ENCODE measurements at regions not wholly inside any gene's neighbourhood (a gene's known extent, or its start where the extent isn't known, plus 50 kb on each side); places are given as distances from the start of the nearest gene placed in this dataset.

DNA sequence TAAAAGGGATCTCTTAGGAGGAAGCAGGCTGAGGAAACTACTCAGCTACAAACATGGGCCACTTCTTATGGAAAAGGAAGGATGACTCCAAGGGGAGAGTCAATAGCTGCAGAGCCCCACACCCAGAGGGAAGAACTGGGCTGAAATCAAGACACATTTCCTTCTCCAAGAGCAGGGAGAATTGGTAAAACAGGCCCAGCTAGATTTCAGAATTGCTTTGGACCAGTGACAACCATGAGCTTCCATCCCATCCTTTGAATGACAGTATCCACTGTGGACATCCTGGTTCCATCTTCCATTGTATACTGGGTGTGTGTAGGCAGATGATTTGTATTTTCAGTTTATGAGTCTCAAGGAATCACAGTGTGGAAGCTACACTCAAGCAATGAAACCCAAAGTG, 267.5 kb downstream of the IRF8 start:
- TF ChIP-seq, protein P1, sequence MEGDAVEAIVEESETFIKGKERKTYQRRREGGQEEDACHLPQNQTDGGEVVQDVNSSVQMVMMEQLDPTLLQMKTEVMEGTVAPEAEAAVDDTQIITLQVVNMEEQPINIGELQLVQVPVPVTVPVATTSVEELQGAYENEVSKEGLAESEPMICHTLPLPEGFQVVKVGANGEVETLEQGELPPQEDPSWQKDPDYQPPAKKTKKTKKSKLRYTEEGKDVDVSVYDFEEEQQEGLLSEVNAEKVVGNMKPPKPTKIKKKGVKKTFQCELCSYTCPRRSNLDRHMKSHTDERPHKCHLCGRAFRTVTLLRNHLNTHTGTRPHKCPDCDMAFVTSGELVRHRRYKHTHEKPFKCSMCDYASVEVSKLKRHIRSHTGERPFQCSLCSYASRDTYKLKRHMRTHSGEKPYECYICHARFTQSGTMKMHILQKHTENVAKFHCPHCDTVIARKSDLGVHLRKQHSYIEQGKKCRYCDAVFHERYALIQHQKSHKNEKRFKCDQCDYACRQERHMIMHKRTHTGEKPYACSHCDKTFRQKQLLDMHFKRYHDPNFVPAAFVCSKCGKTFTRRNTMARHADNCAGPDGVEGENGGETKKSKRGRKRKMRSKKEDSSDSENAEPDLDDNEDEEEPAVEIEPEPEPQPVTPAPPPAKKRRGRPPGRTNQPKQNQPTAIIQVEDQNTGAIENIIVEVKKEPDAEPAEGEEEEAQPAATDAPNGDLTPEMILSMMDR (IDR thresholded peaks at IDR 0.05; ENCODE audit: extremely low read depth, missing control alignments): no peak

DNA sequence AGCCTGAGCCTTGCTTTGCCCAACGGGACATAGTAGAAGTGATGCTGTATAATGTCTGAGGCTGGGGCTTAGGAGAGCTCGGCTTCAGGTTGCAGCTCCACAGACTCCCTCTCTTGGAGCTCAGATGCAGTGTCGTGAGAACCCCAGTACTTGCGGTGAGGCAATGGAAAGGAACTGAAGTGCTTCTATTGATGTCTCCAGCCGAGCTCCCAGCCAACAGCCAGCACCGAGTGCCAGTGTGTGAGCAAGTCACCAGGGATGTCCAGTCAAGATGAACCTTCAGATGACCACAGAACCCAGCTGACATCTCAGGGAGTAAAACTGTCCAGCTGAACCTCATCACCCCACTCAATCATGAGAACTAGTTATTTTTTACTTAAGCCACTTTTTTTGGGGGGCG, 268.1 kb downstream of the IRF8 start:
- TF ChIP-seq, protein P1 (IDR thresholded peaks at IDR 0.05; ENCODE audit: extremely low read depth, missing control alignments): no peak
- no peak for DNase-seq (ENCODE audit: low spot score)

More for the DNA sequence above, 267.5 kb downstream of the IRF8 start:
- no peak for DNase-seq (ENCODE audit: low spot score)

GRCh38 chr16:86170720-86171119, 271.8 kb downstream of the IRF8 start:
- no peak for DNase-seq (ENCODE audit: low spot score)
- TF ChIP-seq, protein P1 (IDR thresholded peaks at IDR 0.05; ENCODE audit: extremely low read depth, missing control alignments): no peak

GRCh38 chr16:86171329-86171728, 272.4 kb downstream of the IRF8 start:
- no peak for DNase-seq (ENCODE audit: low spot score)
- TF ChIP-seq, protein P1 (IDR thresholded peaks at IDR 0.05; ENCODE audit: extremely low read depth, missing control alignments): no peak

DNA sequence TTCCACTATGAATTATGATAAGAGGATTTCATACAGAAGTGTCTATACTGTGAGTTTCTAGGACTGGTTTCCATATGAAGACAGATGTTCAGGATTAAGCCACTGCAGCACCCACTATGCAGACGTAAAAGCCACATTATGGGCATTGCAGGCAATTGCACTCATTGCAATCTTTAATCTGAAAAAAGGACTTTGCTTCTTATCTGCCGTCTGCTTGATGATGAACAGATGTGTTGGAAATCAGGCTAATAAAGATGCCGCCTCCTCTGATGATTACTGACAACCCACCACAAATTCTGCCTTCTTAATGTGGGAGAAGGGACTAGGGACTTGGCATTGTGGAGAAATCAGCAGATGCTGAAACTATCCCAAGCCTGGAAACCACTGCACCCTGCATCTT, 276.9 kb downstream of the IRF8 start:
- no peak for DNase-seq (ENCODE audit: low spot score)
- TF ChIP-seq, protein P1 (IDR thresholded peaks at IDR 0.05; ENCODE audit: extremely low read depth, missing control alignments): no peak

DNA sequence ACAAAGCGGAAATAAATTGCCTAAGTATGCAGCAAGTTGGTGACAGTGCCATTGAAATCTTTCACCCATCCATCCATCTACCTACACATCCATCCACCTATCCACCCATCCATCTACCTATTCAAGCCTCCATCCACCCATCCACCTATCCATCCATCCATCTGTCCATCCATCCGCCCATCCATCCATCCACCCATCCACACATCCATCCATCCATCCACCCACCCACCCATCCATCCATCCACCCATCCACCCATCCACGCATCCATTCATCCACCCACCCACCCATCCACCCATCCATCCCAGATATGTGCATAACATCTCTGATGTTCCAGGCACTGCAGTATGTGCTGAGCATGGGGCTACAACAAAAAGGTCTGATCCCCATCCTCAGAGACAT, 277.5 kb downstream of the IRF8 start:
- TF ChIP-seq, protein P1 (IDR thresholded peaks at IDR 0.05; ENCODE audit: extremely low read depth, missing control alignments): no peak
- DNase-seq (ENCODE audit: low spot score): no peak

- TF ChIP-seq, protein P1 (IDR thresholded peaks at IDR 0.05; ENCODE audit: extremely low read depth, missing control alignments): no peak
- DNase-seq (ENCODE audit: low spot score): no peak
Observed at GRCh38 chr16:86180244-86180643, 281.3 kb downstream of the IRF8 start.
